H1 (cell line): ENCODE measurements at regions not wholly inside any gene's neighbourhood (a gene's known extent, or its start where the extent isn't known, plus 50 kb on each side); places are given as distances from the start of the nearest gene placed in this dataset.

ENCODE experiments used
- CEBPB ChIP-seq: IDR thresholded peaks from 2 replicates; pipeline ENCODE4 v1.6.1; 2012; ENCODE audit warnings: low read depth, low read length
- FOSL1 ChIP-seq: IDR thresholded peaks from 2 replicates; pipeline ENCODE4 v1.6.1; 2011; ENCODE audit warnings: mild to moderate bottlenecking, low read depth, low read length, moderate library complexity; ENCODE audit not compliant: insufficient read depth
- GTF2F1 ChIP-seq: IDR thresholded peaks from 2 replicates; pipeline ENCODE4 v1.6.1; 2012; ENCODE audit warnings: low read depth, low read length, improper control_type of control experiment, borderline replicate concordance
- HDAC6 ChIP-seq: IDR thresholded peaks from one replicate; pipeline ENCODE4 v1.7.1; 2012; ENCODE audit warnings: low read depth, mild to moderate bottlenecking, inconsistent platforms, low read length, moderate library complexity
- KDM1A ChIP-seq: fragments of 200-600, 300-600 bp; sonication (generic); IDR thresholded peaks from 2 replicates; pipeline ENCODE4 v1.7.1; 2016; ENCODE audit warnings: mild to moderate bottlenecking, low read length, borderline replicate concordance
- RAD21 ChIP-seq, 2 experiments: IDR thresholded peaks in 1 of 2; conservative IDR thresholded peaks in 1 of 2; 2 replicates each; pipeline ENCODE4 v1.6.1; 2011; ENCODE audit warnings: low read depth in 2 of 2, low read length in 2 of 2, improper control_type of control experiment in 1 of 2, inconsistent platforms in 1 of 2, mild to moderate bottlenecking in 1 of 2, moderate library complexity in 1 of 2
- RXRA ChIP-seq: IDR thresholded peaks from 2 replicates; pipeline ENCODE4 v1.6.1; 2011; ENCODE audit warnings: low read depth, mild to moderate bottlenecking, low read length, moderate library complexity; ENCODE audit not compliant: insufficient read depth
- SIRT6 ChIP-seq: IDR thresholded peaks from one replicate; pipeline ENCODE4 v1.7.1; 2012; ENCODE audit warnings: low read length, inconsistent platforms
- SIX5 ChIP-seq: IDR thresholded peaks from 2 replicates; pipeline ENCODE4 v1.6.1; 2011; ENCODE audit warnings: mild to moderate bottlenecking, low read depth, low read length
- SP1 ChIP-seq: IDR thresholded peaks from 2 replicates; pipeline ENCODE4 v1.6.1; 2011; ENCODE audit warnings: low read depth, low read length
- SP2 ChIP-seq: IDR thresholded peaks from 2 replicates; pipeline ENCODE4 v1.6.1; 2012; ENCODE audit warnings: mild to moderate bottlenecking, low read length, inconsistent platforms
- SUZ12 ChIP-seq: fragments of 200-600 bp; sonication (generic); IDR thresholded peaks from 2 replicates; pipeline ENCODE4 v1.6.1; 2012; ENCODE audit warnings: mild to moderate bottlenecking, inconsistent platforms, low read length, moderate library complexity, mixed read lengths
- TF ChIP-seq, protein P1 (sequence below): fragments of 300-600 bp; sonication (generic); IDR thresholded peaks from 2 replicates; pipeline ENCODE4 v1.7.1; 2012; ENCODE audit warnings: low read length, moderate library complexity, mild to moderate bottlenecking, inconsistent platforms; ENCODE audit not compliant: insufficient replicate concordance

GRCh38 chr6:88493717-88494116 lies 327.6 kb upstream of the CNR1 start (continued):
- TF ChIP-seq, protein P1, sequence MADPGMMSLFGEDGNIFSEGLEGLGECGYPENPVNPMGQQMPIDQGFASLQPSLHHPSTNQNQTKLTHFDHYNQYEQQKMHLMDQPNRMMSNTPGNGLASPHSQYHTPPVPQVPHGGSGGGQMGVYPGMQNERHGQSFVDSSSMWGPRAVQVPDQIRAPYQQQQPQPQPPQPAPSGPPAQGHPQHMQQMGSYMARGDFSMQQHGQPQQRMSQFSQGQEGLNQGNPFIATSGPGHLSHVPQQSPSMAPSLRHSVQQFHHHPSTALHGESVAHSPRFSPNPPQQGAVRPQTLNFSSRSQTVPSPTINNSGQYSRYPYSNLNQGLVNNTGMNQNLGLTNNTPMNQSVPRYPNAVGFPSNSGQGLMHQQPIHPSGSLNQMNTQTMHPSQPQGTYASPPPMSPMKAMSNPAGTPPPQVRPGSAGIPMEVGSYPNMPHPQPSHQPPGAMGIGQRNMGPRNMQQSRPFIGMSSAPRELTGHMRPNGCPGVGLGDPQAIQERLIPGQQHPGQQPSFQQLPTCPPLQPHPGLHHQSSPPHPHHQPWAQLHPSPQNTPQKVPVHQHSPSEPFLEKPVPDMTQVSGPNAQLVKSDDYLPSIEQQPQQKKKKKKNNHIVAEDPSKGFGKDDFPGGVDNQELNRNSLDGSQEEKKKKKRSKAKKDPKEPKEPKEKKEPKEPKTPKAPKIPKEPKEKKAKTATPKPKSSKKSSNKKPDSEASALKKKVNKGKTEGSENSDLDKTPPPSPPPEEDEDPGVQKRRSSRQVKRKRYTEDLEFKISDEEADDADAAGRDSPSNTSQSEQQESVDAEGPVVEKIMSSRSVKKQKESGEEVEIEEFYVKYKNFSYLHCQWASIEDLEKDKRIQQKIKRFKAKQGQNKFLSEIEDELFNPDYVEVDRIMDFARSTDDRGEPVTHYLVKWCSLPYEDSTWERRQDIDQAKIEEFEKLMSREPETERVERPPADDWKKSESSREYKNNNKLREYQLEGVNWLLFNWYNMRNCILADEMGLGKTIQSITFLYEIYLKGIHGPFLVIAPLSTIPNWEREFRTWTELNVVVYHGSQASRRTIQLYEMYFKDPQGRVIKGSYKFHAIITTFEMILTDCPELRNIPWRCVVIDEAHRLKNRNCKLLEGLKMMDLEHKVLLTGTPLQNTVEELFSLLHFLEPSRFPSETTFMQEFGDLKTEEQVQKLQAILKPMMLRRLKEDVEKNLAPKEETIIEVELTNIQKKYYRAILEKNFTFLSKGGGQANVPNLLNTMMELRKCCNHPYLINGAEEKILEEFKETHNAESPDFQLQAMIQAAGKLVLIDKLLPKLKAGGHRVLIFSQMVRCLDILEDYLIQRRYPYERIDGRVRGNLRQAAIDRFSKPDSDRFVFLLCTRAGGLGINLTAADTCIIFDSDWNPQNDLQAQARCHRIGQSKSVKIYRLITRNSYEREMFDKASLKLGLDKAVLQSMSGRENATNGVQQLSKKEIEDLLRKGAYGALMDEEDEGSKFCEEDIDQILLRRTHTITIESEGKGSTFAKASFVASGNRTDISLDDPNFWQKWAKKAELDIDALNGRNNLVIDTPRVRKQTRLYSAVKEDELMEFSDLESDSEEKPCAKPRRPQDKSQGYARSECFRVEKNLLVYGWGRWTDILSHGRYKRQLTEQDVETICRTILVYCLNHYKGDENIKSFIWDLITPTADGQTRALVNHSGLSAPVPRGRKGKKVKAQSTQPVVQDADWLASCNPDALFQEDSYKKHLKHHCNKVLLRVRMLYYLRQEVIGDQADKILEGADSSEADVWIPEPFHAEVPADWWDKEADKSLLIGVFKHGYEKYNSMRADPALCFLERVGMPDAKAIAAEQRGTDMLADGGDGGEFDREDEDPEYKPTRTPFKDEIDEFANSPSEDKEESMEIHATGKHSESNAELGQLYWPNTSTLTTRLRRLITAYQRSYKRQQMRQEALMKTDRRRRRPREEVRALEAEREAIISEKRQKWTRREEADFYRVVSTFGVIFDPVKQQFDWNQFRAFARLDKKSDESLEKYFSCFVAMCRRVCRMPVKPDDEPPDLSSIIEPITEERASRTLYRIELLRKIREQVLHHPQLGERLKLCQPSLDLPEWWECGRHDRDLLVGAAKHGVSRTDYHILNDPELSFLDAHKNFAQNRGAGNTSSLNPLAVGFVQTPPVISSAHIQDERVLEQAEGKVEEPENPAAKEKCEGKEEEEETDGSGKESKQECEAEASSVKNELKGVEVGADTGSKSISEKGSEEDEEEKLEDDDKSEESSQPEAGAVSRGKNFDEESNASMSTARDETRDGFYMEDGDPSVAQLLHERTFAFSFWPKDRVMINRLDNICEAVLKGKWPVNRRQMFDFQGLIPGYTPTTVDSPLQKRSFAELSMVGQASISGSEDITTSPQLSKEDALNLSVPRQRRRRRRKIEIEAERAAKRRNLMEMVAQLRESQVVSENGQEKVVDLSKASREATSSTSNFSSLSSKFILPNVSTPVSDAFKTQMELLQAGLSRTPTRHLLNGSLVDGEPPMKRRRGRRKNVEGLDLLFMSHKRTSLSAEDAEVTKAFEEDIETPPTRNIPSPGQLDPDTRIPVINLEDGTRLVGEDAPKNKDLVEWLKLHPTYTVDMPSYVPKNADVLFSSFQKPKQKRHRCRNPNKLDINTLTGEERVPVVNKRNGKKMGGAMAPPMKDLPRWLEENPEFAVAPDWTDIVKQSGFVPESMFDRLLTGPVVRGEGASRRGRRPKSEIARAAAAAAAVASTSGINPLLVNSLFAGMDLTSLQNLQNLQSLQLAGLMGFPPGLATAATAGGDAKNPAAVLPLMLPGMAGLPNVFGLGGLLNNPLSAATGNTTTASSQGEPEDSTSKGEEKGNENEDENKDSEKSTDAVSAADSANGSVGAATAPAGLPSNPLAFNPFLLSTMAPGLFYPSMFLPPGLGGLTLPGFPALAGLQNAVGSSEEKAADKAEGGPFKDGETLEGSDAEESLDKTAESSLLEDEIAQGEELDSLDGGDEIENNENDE, result no peak
- TF ChIP-seq CEBPB, result no peak
- no peak for TF ChIP-seq SP1
- no peak for TF ChIP-seq SUZ12
- TF ChIP-seq GTF2F1, result no peak
- TF ChIP-seq FOSL1, result no peak
- TF ChIP-seq RXRA, result no peak
- no peak for TF ChIP-seq SIX5
- no peak for TF ChIP-seq RAD21 (IDR thresholded peaks at IDR 0.05 in 1 of 2, conservative IDR thresholded peaks at IDR 0.05 in 1 of 2; ENCODE audit: low read depth in 2 of 2, low read length in 2 of 2)
- TF ChIP-seq KDM1A, result no peak
- TF ChIP-seq SIRT6, result no peak
- no peak for TF ChIP-seq HDAC6
- no peak for TF ChIP-seq SP2
